Psoas muscle (tissue), 7 donors: ENCODE measurements at regions not wholly inside any gene's neighbourhood (a gene's known extent, or its start where the extent isn't known, plus 50 kb on each side); places are given as distances from the start of the nearest gene placed in this dataset.

Experiments
- ATAC-seq, 4 donors: fragments of 200-7000 bp; cut with Tn5 transposase; one replicate each; pipeline ENCODE4 v1.9.1; 2020; ENCODE audit warnings: moderate library complexity in 3 of 4, mild to moderate bottlenecking in 2 of 4
- DNase-seq, 2 donors: peaks; one replicate each; pipeline ENCODE4 v3.0.0-alpha.2; 2020
- H3K27ac ChIP-seq: fragments of 200-600 bp; one replicate; pipeline ENCODE4 v1.8.0; 2022
- H3K27me3 ChIP-seq, 3 donors: fragments of 200-600 bp in 1 of 3; one replicate each; pipeline versions ENCODE4 v1.6.1 to v1.8.0; 2013 to 2022; ENCODE audit warnings: low read length in 2 of 3, mild to moderate bottlenecking in 2 of 3, moderate library complexity in 1 of 3; ENCODE audit not compliant: insufficient read depth in 3 of 3
- H3K36me3 ChIP-seq, 2 donors: fragments of 200-600 bp in 1 of 2; one replicate each; pipeline versions ENCODE4 v1.6.1 to v1.8.0; 2013 to 2022; ENCODE audit warnings: low read depth in 1 of 2, mild to moderate bottlenecking in 1 of 2, moderate library complexity in 1 of 2; ENCODE audit not compliant: insufficient read depth in 1 of 2
- H3K4me1 ChIP-seq: fragments of 200-600 bp; one replicate; pipeline ENCODE4 v1.8.0; 2022
- H3K4me3 ChIP-seq: fragments of 200-600 bp; one replicate; pipeline ENCODE4 v1.8.0; 2022; ENCODE audit warnings: mild to moderate bottlenecking
- H3K9me3 ChIP-seq: fragments of 200-600 bp; one replicate; pipeline ENCODE4 v1.8.0; 2022
- WGBS, 3 donors: extraction: QIAGEN DNeasy Blood & Tissue Kit; methylation state at CpG; one replicate each; pipeline versions ENCODE4 v1.1.6 to v1.1.7; 2013; 5-methylcytosine and 5-hydroxymethylcytosine counted together
- intact Hi-C, 2 donors: fragments of 100-400 bp; cut with DNase I; formaldehyde crosslinking; loops; one replicate each; pipeline versions ENCODE4 v1.11.0 to v1.14.2; 2022
- TF ChIP-seq, protein P1 (sequence below): fragments of 200-600 bp; IDR thresholded peaks from one replicate; pipeline ENCODE4 v1.8.0; 2022; ENCODE audit warnings: antibody characterized with exemption
- donor health status: healthy with polysubstance abuse.
- donor health status: DM: no; HTN: no; CAD: no; lungs with moderate emphysema.
- donor health status: Bipolar disorder and iron deficiency.
- donor health status: healthy.
- donor health status: DM: yes; HTN: yes; CAD: no.
- donor health status: DM: no; HTN: no; CAD: no.
- donor health status: DM: yes; HTN: yes; CAD: no.

DNA sequence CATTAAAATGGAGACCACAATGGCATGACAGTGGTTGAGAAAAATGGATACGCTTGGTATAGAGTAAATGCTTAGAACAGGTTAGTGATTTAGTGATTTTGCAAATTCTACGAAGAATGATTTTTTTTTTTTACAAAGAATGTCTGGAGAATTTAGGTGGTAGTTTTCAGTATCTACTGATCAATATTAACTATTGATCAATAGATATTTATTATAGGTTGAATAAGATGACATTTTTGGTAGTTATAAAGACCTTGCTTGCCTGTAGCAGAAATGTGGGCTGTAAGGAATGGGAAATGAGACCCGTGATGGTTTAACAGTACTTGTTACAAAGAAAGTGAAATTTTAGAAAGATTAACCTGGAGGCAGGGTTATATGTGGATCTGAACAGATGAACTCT is 137.5 kb downstream of the NR2F2 start:
- Histone ChIP-seq H3K27ac (no peak overlapping the region), H3K4me1 (no peaks in the 10 kb centered on the region), H3K36me3 (no peaks in the 10 kb centered on the region), H3K27me3 (peaks cover 0 to 21% (median 0%) of the 10 kb centered on the region in 3 donors), H3K4me3 (no peak overlapping the region), H3K9me3 (no peaks in the 10 kb centered on the region)
- TF ChIP-seq, protein P1, sequence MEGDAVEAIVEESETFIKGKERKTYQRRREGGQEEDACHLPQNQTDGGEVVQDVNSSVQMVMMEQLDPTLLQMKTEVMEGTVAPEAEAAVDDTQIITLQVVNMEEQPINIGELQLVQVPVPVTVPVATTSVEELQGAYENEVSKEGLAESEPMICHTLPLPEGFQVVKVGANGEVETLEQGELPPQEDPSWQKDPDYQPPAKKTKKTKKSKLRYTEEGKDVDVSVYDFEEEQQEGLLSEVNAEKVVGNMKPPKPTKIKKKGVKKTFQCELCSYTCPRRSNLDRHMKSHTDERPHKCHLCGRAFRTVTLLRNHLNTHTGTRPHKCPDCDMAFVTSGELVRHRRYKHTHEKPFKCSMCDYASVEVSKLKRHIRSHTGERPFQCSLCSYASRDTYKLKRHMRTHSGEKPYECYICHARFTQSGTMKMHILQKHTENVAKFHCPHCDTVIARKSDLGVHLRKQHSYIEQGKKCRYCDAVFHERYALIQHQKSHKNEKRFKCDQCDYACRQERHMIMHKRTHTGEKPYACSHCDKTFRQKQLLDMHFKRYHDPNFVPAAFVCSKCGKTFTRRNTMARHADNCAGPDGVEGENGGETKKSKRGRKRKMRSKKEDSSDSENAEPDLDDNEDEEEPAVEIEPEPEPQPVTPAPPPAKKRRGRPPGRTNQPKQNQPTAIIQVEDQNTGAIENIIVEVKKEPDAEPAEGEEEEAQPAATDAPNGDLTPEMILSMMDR, result no peak
- DNase-seq (no peak), ATAC-seq (no peak)
- intact Hi-C loops, result no loop called here
- WGBS, 3 donors, result 90 to 93% (median 93%) methylated on average over 3 of the region's 3 CpGs

DNA sequence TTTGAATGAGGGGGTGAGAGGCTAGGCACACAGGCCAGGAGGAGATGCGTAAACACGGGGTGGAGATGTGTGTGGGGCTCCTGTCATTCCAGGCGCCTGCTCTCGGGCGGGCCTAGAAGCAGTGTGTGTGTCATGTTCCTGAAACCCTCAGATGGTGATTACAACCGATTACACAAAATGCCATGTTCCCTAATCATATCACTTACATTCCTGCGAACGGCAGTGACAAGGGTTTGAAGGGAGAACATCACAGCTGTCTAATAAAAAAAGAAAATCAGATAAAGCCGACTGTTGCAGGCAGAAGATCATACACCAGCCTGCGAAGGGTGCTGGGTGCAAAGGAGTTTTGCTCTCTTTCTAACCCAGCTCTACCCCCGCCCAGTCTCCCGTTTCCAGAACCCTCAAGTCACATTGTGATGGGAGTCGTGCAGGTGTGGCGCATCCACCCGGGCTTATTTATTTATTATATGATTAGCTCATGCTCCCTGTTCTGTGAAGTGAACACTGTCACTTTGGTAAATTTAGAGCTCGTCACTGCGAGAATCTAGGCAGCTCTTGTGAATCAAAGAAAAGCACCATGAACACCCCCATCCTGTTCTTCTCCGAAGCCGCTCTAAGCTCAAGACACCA is 140.3 kb downstream of the NR2F2 start:
- Histone ChIP-seq H3K27ac (no peak overlapping the region), H3K36me3 (no peaks in the 10 kb centered on the region), H3K4me3 (no peak overlapping the region), H3K4me1 (no peaks in the 10 kb centered on the region), H3K9me3 (no peaks in the 10 kb centered on the region), H3K27me3 (peaks cover 0 to 21% (median 0%) of the 10 kb centered on the region in 3 donors)
- intact Hi-C loops, result no loop called here
- ATAC-seq (no peak), DNase-seq (no peak)
- TF ChIP-seq, protein P1, result no peak
- 65 to 73% (median 68%) methylated on average over 19 of the region's 19 CpGs for WGBS, 3 donors

DNA sequence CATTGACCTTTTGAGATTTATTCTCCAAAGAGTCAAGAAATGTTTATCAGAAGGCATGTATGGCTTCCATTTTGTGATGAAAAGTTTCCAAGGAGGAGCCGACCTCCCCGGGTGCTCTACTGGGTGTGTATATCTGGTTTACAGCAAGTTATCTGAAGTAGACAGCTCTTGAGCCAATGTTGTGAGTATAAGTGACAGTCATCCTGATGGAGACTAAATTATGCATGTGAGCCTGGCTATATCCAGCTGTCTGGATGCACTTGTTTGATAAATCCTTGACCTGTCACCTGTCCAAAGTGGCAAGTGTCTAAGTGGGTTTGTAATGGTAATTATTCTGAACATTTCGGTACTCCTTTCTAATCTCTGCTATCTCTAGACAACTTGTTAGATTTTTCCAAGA is 142.2 kb downstream of the NR2F2 start:
- intact Hi-C loops, result no loop called here
- Histone ChIP-seq H3K4me3 (no peak overlapping the region), H3K36me3 (no peaks in the 10 kb centered on the region), H3K27me3 (peaks cover 0 to 13% (median 0%) of the 10 kb centered on the region in 3 donors), H3K9me3 (no peaks in the 10 kb centered on the region), H3K27ac (no peak overlapping the region), H3K4me1 (no peaks in the 10 kb centered on the region)
- TF ChIP-seq, protein P1, result no peak
- WGBS, 3 donors, result 75 to 87% (median 81%) methylated on average over 3 of the region's 3 CpGs
- DNase-seq (no peak), ATAC-seq (no peak)

DNA sequence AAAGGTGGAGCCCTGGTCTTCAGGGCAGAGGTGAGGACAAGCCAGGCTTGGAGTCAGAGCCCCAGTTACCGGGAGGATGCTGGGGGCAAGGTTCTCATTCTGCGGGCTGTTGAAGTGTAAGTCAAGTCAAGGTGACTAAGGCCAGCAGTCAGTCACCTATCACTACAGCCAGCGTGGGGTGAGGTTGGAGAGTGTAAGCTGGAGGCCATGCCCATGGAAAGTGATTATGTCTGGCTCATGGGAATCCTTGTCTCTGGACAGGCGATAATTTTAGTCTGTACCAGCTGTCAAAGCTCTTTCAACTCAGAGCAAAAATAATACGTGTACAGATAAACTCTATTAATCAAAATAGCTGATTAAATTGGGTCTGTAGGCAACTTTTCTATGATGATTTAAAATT is 143.1 kb downstream of the NR2F2 start:
- intact Hi-C loops, result no loop called here
- ATAC-seq (no peak), DNase-seq (no peak)
- no peaks in the 10 kb centered on the region for H3K9me3 ChIP-seq
- WGBS, 3 donors, result 72 to 76% (median 72%) methylated on average over 5 of the region's 5 CpGs
- H3K27ac ChIP-seq, result no peak overlapping the region
- H3K27me3 ChIP-seq, result peaks cover 0 to 12% (median 0%) of the 10 kb centered on the region in 3 donors
- H3K4me3 ChIP-seq, result no peak overlapping the region
- no peaks in the 10 kb centered on the region for H3K4me1 ChIP-seq
- no peaks in the 10 kb centered on the region for H3K36me3 ChIP-seq
- TF ChIP-seq, protein P1, result no peak

DNA sequence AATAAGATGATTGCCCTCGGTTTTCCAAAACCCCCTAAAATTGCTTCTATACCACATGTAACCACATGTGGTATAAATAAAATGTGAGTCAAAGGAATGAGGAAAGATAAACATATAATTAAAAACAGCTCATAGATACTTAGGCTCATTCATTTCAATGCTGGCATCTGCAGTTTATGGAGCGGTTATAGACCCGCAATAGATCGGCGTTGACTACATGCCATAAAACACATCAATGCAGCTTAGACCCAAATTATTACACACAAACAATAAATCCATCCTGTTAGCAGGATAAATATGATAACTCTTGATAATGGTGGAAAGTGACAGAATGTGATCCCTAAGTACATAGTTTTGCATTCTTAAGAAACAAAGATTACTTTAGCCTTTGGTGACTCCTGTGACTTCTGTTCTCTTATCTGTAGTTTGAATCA is 143.7 kb downstream of the NR2F2 start:
- DNase-seq (no peak), ATAC-seq (no peak)
- intact Hi-C loops, result no loop called here
- no peaks in the 10 kb centered on the region for H3K36me3 ChIP-seq
- H3K4me3 ChIP-seq, result no peak overlapping the region
- peaks cover 0 to 10% (median 0%) of the 10 kb centered on the region in 3 donors for H3K27me3 ChIP-seq
- no peaks in the 10 kb centered on the region for H3K9me3 ChIP-seq
- TF ChIP-seq, protein P1, result no peak
- WGBS, 3 donors, result 77 to 81% (median 78%) methylated on average over 5 of the region's 5 CpGs
- H3K4me1 ChIP-seq, result no peaks in the 10 kb centered on the region
- no peak overlapping the region for H3K27ac ChIP-seq
